Naive thymus-derived CD4-positive, alpha-beta T cell (primary cell): ENCODE measurements at regions not wholly inside any gene's neighbourhood (a gene's known extent, or its start where the extent isn't known, plus 50 kb on each side); places are given as distances from the start of the nearest gene placed in this dataset.
"Not testable (repeated sequence)": the region's sequence is repeated elsewhere in the genome, so short reads cannot be mapped to it uniquely, and the experiment has no call there.

Experiments
- ATAC-seq: fragments of 150-1000 bp; cut with Tn5 transposase; 2 replicates; pipeline ENCODE4 v1.10.0; 2021; ENCODE audit warnings: mild to moderate bottlenecking, moderate library complexity
- CTCF ChIA-PET: fragments of 350-600 bp; sonication (Branson Sonifier 250); formaldehyde crosslinking; loops from one replicate; lab custom pipeline; 2021; ENCODE audit warnings: antibody characterized with exemption; lab: Charles Lee
- POLR2A ChIA-PET: fragments of 350-600 bp; sonication (Branson Sonifier 250); formaldehyde crosslinking; loops from one replicate; lab custom pipeline; 2021; ENCODE audit warnings: antibody characterized with exemption, inconsistent platforms; lab: Charles Lee
- DNase-seq, 9 donors: peaks; one replicate each; pipeline versions ENCODE4 v3.0.0 to v3.0.0-alpha.2; 2020 to 2022; ENCODE audit warnings: mixed read lengths in 1 of 9
- H3K27ac ChIP-seq: one replicate; pipeline ENCODE4 v1.7.0; 2013; ENCODE audit warnings: mild to moderate bottlenecking, low read depth, low read length, moderate library complexity
- H3K27me3 ChIP-seq, 2 donors: one replicate each; pipeline ENCODE4 v1.7.0; 2013; ENCODE audit warnings: low read length in 2 of 2, mild to moderate bottlenecking in 2 of 2, moderate library complexity in 2 of 2; ENCODE audit not compliant: control insufficient read depth in 2 of 2, insufficient read depth in 2 of 2
- H3K36me3 ChIP-seq, 3 experiments: 1 replicate in 2 of 3; 2 replicates in 1 of 3; pipeline ENCODE4 v1.7.0; 2013; ENCODE audit warnings: low read length in 3 of 3, mild to moderate bottlenecking in 3 of 3, moderate library complexity in 1 of 3; ENCODE audit not compliant: insufficient read depth in 3 of 3, control insufficient read depth in 2 of 3
- H3K4me1 ChIP-seq, 2 donors: one replicate each; pipeline ENCODE4 v1.7.0; 2013; ENCODE audit warnings: low read length in 2 of 2, mild to moderate bottlenecking in 2 of 2, moderate library complexity in 1 of 2; ENCODE audit not compliant: control insufficient read depth in 2 of 2, insufficient read depth in 2 of 2
- H3K4me3 ChIP-seq: 2 replicates; pipeline ENCODE4 v1.7.0; 2013; ENCODE audit warnings: mild to moderate bottlenecking, low read length
- H3K9me3 ChIP-seq, 3 experiments: 1 replicate in 2 of 3; 2 replicates in 1 of 3; pipeline ENCODE4 v1.7.0; 2013; ENCODE audit warnings: low read length in 3 of 3; ENCODE audit not compliant: control insufficient read depth in 2 of 3
- H3K27ac Mint-ChIP-seq, 9 donors: one replicate each; pipeline ENCODE4 v1.8.0; 2020 to 2022; ENCODE audit warnings: mixed read lengths in 9 of 9, mild to moderate bottlenecking in 8 of 9, moderate library complexity in 5 of 9, inconsistent platforms in 2 of 9
- H3K27me3 Mint-ChIP-seq, 5 donors: one replicate each; pipeline ENCODE4 v1.8.0; 2021 to 2022; ENCODE audit warnings: mixed read lengths in 5 of 5, mild to moderate bottlenecking in 1 of 5
- H3K36me3 Mint-ChIP-seq, 5 donors: one replicate each; pipeline ENCODE4 v1.8.0; 2020 to 2022; ENCODE audit warnings: mixed read lengths in 5 of 5, mild to moderate bottlenecking in 3 of 5, inconsistent platforms in 1 of 5
- H3K4me1 Mint-ChIP-seq, 7 donors: one replicate each; pipeline ENCODE4 v1.8.0; 2020 to 2022; ENCODE audit warnings: mixed read lengths in 7 of 7, mild to moderate bottlenecking in 3 of 7, inconsistent platforms in 1 of 7
- H3K4me3 Mint-ChIP-seq, 10 donors: one replicate each; pipeline ENCODE4 v1.8.0; 2020 to 2022; ENCODE audit warnings: mild to moderate bottlenecking in 10 of 10, mixed read lengths in 10 of 10, moderate library complexity in 6 of 10, inconsistent platforms in 2 of 10
- H3K9me3 Mint-ChIP-seq, 11 donors: one replicate each; pipeline ENCODE4 v1.8.0; 2020 to 2022; ENCODE audit warnings: mixed read lengths in 11 of 11, mild to moderate bottlenecking in 4 of 11, inconsistent platforms in 1 of 11, moderate library complexity in 1 of 11
- intact Hi-C, 2 donors: fragments of 100-400 bp; cut with micrococcal nuclease; formaldehyde crosslinking; loops; one replicate each; pipeline ENCODE4 v1.15.1; 2023

- H3K27me3 Mint-ChIP-seq, DNase-seq, CTCF ChIA-PET, H3K27me3 ChIP-seq, H3K36me3 ChIP-seq, H3K36me3 Mint-ChIP-seq, H3K4me1 ChIP-seq, H3K4me3 ChIP-seq, H3K9me3 Mint-ChIP-seq, intact Hi-C loops, ATAC-seq, H3K9me3 ChIP-seq, H3K4me3 Mint-ChIP-seq, POLR2A ChIA-PET, H3K27ac ChIP-seq: not testable (repeated sequence)
- Mint-ChIP-seq H3K27ac (peak overlapping the region in 1 of 9 donors; percentile 22), H3K4me1 (peaks cover 22 to 42% (median 35%) of the 10 kb centered on the region in 7 donors)
These were observed 72.7 kb upstream of the NPIPB12 start for GRCh38 chr16:29578898-29579297.

GRCh38 chr16:29581764-29582163, 75.6 kb upstream of the NPIPB12 start:
- ATAC-seq, CTCF ChIA-PET: not testable (repeated sequence)

GRCh38 chr16:29591919-29592318, 71.1 kb upstream of the SPN start:
- peak overlapping the region in 3 of 9 donors; percentile 34 to 72 (median 71) for H3K27ac Mint-ChIP-seq
- H3K4me1 ChIP-seq, ATAC-seq, H3K9me3 Mint-ChIP-seq, CTCF ChIA-PET, H3K27me3 ChIP-seq, DNase-seq, H3K9me3 ChIP-seq, H3K27ac ChIP-seq, H3K36me3 ChIP-seq, H3K36me3 Mint-ChIP-seq, H3K4me3 ChIP-seq, H3K27me3 Mint-ChIP-seq, POLR2A ChIA-PET: not testable (repeated sequence)
- intact Hi-C loops: loop anchor here (10.0 kb wide), 2 partner anchors 213 to 223 kb away; partner anchors contain the start of genes MAZ (in 1 of the 2), PAGR1 (in 1 of the 2) and PRRT2 (in 1 of the 2)
- peaks cover 6 to 56% (median 33%) of the 10 kb centered on the region in 7 donors for H3K4me1 Mint-ChIP-seq
- H3K4me3 Mint-ChIP-seq: peak overlapping the region in 9 of 10 donors; percentile 16 to 76 (median 53)

More at GRCh38 chr16:29581764-29582163, 75.6 kb upstream of the NPIPB12 start:
- H3K9me3 ChIP-seq, DNase-seq, H3K4me1 ChIP-seq, H3K9me3 Mint-ChIP-seq, H3K4me3 Mint-ChIP-seq, H3K27me3 Mint-ChIP-seq, POLR2A ChIA-PET, H3K36me3 Mint-ChIP-seq, H3K36me3 ChIP-seq, H3K4me3 ChIP-seq, H3K27ac ChIP-seq, intact Hi-C loops, H3K27me3 ChIP-seq, H3K27ac Mint-ChIP-seq: not testable (repeated sequence)
- H3K4me1 Mint-ChIP-seq: peaks cover 30 to 49% (median 36%) of the 10 kb centered on the region in 7 donors

- H3K36me3 ChIP-seq, H3K27me3 ChIP-seq, H3K4me1 ChIP-seq, H3K27me3 Mint-ChIP-seq, H3K36me3 Mint-ChIP-seq, H3K9me3 Mint-ChIP-seq, H3K9me3 ChIP-seq: not testable (repeated sequence)
- peak overlapping the region; percentile 83 to 99 (median 93) for H3K4me3 Mint-ChIP-seq
- ATAC-seq (peak; percentile 65), DNase-seq (peak in 7 of 9 donors; percentile 42 to 73 (median 54))
- peaks cover under 1 to 43% (median 28%) of the 10 kb centered on the region in 7 donors for H3K4me1 Mint-ChIP-seq
- H3K4me3 ChIP-seq: peak overlapping the region; percentile 44
- H3K27ac ChIP-seq: peak overlapping the region; percentile 89
- ChIA-PET POLR2A (interaction anchor here (0.6 kb wide), 1 partner anchor 47 kb away, joined by 3 read pairs; no protein-coding TSS in a partner anchor), CTCF (interaction anchor here (1.1 kb wide), 1 partner anchor 45 kb away, joined by 3 read pairs; no protein-coding TSS in a partner anchor)
- intact Hi-C loops: loop anchor here (1.0 to 10.0 kb wide), 3 partner anchors 70 to 220 kb away; partner anchors contain the start of genes MAZ (in 1 of the 2), PAGR1 (in 1 of the 2) and PRRT2 (in 1 of the 2)
- peak overlapping the region; percentile 84 to 94 (median 92) for H3K27ac Mint-ChIP-seq
These were observed 68.7 kb upstream of the SPN start for GRCh38 chr16:29594269-29594925.

- DNase-seq (peak; percentile 86 to 94 (median 92)), ATAC-seq (peak; percentile 91)
- Mint-ChIP-seq H3K4me1 (peaks cover 0 to 45% (median 28%) of the 10 kb centered on the region in 7 donors), H3K27ac (peak overlapping the region; percentile 48 to 92 (median 90)), H3K4me3 (peak overlapping the region; percentile 83 to 99 (median 89))
- not testable (repeated sequence) for H3K27me3 Mint-ChIP-seq, H3K27me3 ChIP-seq, H3K36me3 Mint-ChIP-seq, H3K36me3 ChIP-seq, H3K4me1 ChIP-seq, H3K9me3 ChIP-seq, H3K9me3 Mint-ChIP-seq
- ChIA-PET CTCF (interaction anchor here (1.1 kb wide), 1 partner anchor 45 kb away, joined by 3 read pairs; no protein-coding TSS in a partner anchor), POLR2A (interaction anchor here (0.6 to 0.7 kb wide), 2 partner anchors 46 to 331 kb away, joined by 3 read pairs; partner anchors contain the start of gene KCTD13)
- intact Hi-C loops: loop anchor here (1.0 to 10.0 kb wide), 6 partner anchors 18 to 268 kb away; partner anchors contain the start of genes CDIPT (in 1 of the 2), MAZ (in 1 of the 2), PAGR1 (in 1 of the 2) and PRRT2 (in 1 of the 2)
- Histone ChIP-seq H3K4me3 (peak overlapping the region; percentile 65), H3K27ac (peak overlapping the region; percentile 89)
These were observed 67.9 kb upstream of the SPN start for GRCh38 chr16:29594926-29595838.

GRCh38 chr16:29597030-29597429, 66.0 kb upstream of the SPN start:
- intact Hi-C loops: loop anchor here (10.0 kb wide), 2 partner anchors 208 to 218 kb away; partner anchors contain the start of genes MAZ (in 1 of the 2), PAGR1 (in 1 of the 2) and PRRT2 (in 1 of the 2)
- H3K36me3 Mint-ChIP-seq, H3K9me3 ChIP-seq, POLR2A ChIA-PET, H3K27me3 Mint-ChIP-seq, DNase-seq, H3K36me3 ChIP-seq, CTCF ChIA-PET, H3K9me3 Mint-ChIP-seq, H3K4me1 ChIP-seq, H3K4me3 ChIP-seq, ATAC-seq, H3K27ac ChIP-seq, H3K27me3 ChIP-seq: not testable (repeated sequence)
- Mint-ChIP-seq H3K4me1 (peaks cover 2 to 53% (median 34%) of the 10 kb centered on the region in 7 donors), H3K27ac (peak overlapping the region in 3 of 9 donors; percentile 36 to 52 (median 50)), H3K4me3 (peak overlapping the region in 2 of 10 donors; percentile 19 to 51)
